Ovary (tissue), 7 donors: ENCODE measurements at regions not wholly inside any gene's neighbourhood (a gene's known extent, or its start where the extent isn't known, plus 50 kb on each side); places are given as distances from the start of the nearest gene placed in this dataset.

Experiments
- DNase-seq, 5 donors: peaks; one replicate each; pipeline ENCODE4 v3.0.0-alpha.2; 2019 to 2020
- H3K27ac ChIP-seq, 2 donors: fragments of 200-600 bp; one replicate each; pipeline versions ENCODE4 v1.5.1 to v1.8.0; 2019 to 2022
- H3K27me3 ChIP-seq: fragments of 200-600 bp; one replicate; pipeline ENCODE4 v1.8.0; 2022
- H3K36me3 ChIP-seq: fragments of 200-600 bp; sonication (generic); one replicate; pipeline ENCODE4 v1.5.1; 2019
- H3K4me1 ChIP-seq: one replicate; pipeline ENCODE4 v1.8.1; 2013; ENCODE audit warnings: mild to moderate bottlenecking, moderate library complexity; ENCODE audit not compliant: insufficient read depth
- H3K4me3 ChIP-seq: fragments of 200-600 bp; sonication (generic); one replicate; pipeline ENCODE4 v1.5.1; 2017
- H3K9me3 ChIP-seq, 2 donors: fragments of 200-600 bp in 1 of 2; sonication (generic) in 1 of 2; one replicate each; pipeline versions ENCODE4 v1.5.1 to v1.8.1; 2013 to 2019; ENCODE audit warnings: mild to moderate bottlenecking in 1 of 2, moderate library complexity in 1 of 2
- EP300 ChIP-seq: sonication (generic); formaldehyde crosslinking; IDR thresholded peaks from one replicate; pipeline ENCODE4 v1.6.1; 2017; ENCODE audit warnings: antibody characterized with exemption
- POLR2A ChIP-seq: fragments of 450-650 bp; IDR thresholded peaks from one replicate; pipeline ENCODE4 v1.6.1; 2017; ENCODE audit warnings: antibody characterized with exemption, mild to moderate bottlenecking, moderate library complexity
- WGBS, 3 donors: extraction: QIAGEN DNeasy Blood & Tissue Kit in 1 of 3; methylation state at CpG; one replicate each; pipeline versions ENCODE4 v1.1.5 to v1.1.7; 2013 to 2017; 5-methylcytosine and 5-hydroxymethylcytosine counted together
- intact Hi-C, 4 donors: fragments of 100-400 bp; cut with DNase I; formaldehyde crosslinking; loops; one replicate each; pipeline versions ENCODE4 v1.11.0 to v1.15.1; 2022 to 2023
- TF ChIP-seq, protein P1 (sequence below), 3 donors: fragments of 450-650 bp in 2 of 3; fragments of 200-600 bp in 1 of 3; IDR thresholded peaks; one replicate each; pipeline versions ENCODE4 v1.5.1 to v1.8.0; 2016 to 2022; ENCODE audit warnings: antibody characterized with exemption in 3 of 3, mild to moderate bottlenecking in 1 of 3
- donor health status: DM: no; HTN: no; CAD: no; lungs with moderate emphysema.
- donor health status: DM: no; HTN: no; CAD: no.
- donor health status: Bipolar disorder and iron deficiency.
- donor health status: DM: no; HTN: no; CAD: no.
- donor health status: DM: yes; HTN: yes; CAD: no.

GRCh38 chr3:162956711-162957110 lies 1460.1 kb downstream of the OTOL1 start:
- no peak for DNase-seq
- no peaks in the 10 kb centered on the region for H3K9me3 ChIP-seq
- no peaks in the 10 kb centered on the region for H3K27me3 ChIP-seq
- H3K4me1 ChIP-seq, result no peaks in the 10 kb centered on the region
- H3K4me3 ChIP-seq, result no peak overlapping the region
- TF ChIP-seq POLR2A (no peak), EP300 (no peak)
- TF ChIP-seq, protein P1, sequence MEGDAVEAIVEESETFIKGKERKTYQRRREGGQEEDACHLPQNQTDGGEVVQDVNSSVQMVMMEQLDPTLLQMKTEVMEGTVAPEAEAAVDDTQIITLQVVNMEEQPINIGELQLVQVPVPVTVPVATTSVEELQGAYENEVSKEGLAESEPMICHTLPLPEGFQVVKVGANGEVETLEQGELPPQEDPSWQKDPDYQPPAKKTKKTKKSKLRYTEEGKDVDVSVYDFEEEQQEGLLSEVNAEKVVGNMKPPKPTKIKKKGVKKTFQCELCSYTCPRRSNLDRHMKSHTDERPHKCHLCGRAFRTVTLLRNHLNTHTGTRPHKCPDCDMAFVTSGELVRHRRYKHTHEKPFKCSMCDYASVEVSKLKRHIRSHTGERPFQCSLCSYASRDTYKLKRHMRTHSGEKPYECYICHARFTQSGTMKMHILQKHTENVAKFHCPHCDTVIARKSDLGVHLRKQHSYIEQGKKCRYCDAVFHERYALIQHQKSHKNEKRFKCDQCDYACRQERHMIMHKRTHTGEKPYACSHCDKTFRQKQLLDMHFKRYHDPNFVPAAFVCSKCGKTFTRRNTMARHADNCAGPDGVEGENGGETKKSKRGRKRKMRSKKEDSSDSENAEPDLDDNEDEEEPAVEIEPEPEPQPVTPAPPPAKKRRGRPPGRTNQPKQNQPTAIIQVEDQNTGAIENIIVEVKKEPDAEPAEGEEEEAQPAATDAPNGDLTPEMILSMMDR (IDR thresholded peaks at IDR 0.05), result no peak
- no peak overlapping the region for H3K27ac ChIP-seq
- no peaks in the 10 kb centered on the region for H3K36me3 ChIP-seq
- intact Hi-C loops, result no loop called here

- no peak overlapping the region for H3K27ac ChIP-seq
- WGBS, 3 donors, result 82 to 83% (median 83%) methylated on average over 1 of the region's 1 CpG
- no peaks in the 10 kb centered on the region for H3K36me3 ChIP-seq
- H3K4me1 ChIP-seq, result no peaks in the 10 kb centered on the region
- H3K9me3 ChIP-seq, result no peaks in the 10 kb centered on the region
- DNase-seq, result no peak
- intact Hi-C loops, result no loop called here
- TF ChIP-seq POLR2A (no peak), EP300 (no peak)
- TF ChIP-seq, protein P1 (IDR thresholded peaks at IDR 0.05), result no peak
- H3K4me3 ChIP-seq, result no peak overlapping the region
- H3K27me3 ChIP-seq, result no peaks in the 10 kb centered on the region
These were observed 1463.7 kb downstream of the OTOL1 start for GRCh38 chr3:162960269-162960668.

GRCh38 chr3:162970292-162970691 lies 1473.7 kb downstream of the OTOL1 start:
- intact Hi-C loops, result no loop called here
- no peaks in the 10 kb centered on the region for H3K4me1 ChIP-seq
- WGBS, 3 donors, result 92 to 98% (median 96%) methylated on average over 1 of the region's 1 CpG
- H3K27me3 ChIP-seq, result no peaks in the 10 kb centered on the region
- no peaks in the 10 kb centered on the region for H3K9me3 ChIP-seq
- no peak for DNase-seq
- TF ChIP-seq, protein P1 (IDR thresholded peaks at IDR 0.05), result no peak
- TF ChIP-seq POLR2A, result no peak
- TF ChIP-seq EP300, result no peak
- no peak overlapping the region for H3K27ac ChIP-seq
- H3K36me3 ChIP-seq, result no peaks in the 10 kb centered on the region
- no peak overlapping the region for H3K4me3 ChIP-seq

- WGBS, 3 donors, result 90 to 98% (median 93%) methylated on average over 2 of the region's 2 CpGs
- Histone ChIP-seq H3K4me3 (no peak overlapping the region), H3K4me1 (no peaks in the 10 kb centered on the region), H3K27me3 (no peaks in the 10 kb centered on the region), H3K9me3 (no peaks in the 10 kb centered on the region), H3K36me3 (no peaks in the 10 kb centered on the region), H3K27ac (no peak overlapping the region)
- TF ChIP-seq POLR2A (no peak), EP300 (no peak)
- TF ChIP-seq, protein P1 (IDR thresholded peaks at IDR 0.05), result no peak
- no peak for DNase-seq
- intact Hi-C loops, result no loop called here
These were observed 1475.1 kb downstream of the OTOL1 start for GRCh38 chr3:162971715-162972114.

DNA sequence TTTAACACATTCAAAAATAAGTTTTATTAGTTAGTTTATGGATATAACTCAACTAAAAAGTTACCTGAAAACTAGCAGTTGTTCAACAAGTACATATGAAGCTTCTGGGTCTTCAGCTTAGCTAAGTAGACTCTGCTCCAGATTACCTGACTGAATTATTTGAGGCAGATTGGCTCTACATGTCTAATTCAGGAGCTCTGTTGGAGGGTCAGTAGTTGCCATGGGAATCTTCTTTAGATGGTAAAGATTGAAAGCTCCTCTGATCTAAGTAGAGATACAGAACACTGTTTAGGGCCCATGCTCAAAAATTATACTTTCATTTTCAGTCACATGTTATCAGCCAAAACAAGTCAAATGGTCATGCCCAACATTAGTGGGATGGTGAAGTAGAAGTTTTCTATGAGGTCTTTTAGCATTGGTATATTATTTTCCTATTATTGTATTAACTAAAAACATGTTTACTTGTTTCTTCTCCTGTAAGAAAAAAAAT lies 1476.9 kb downstream of the OTOL1 start:
- H3K27me3 ChIP-seq, result no peaks in the 10 kb centered on the region
- no peaks in the 10 kb centered on the region for H3K36me3 ChIP-seq
- no peaks in the 10 kb centered on the region for H3K9me3 ChIP-seq
- TF ChIP-seq EP300 (no peak), POLR2A (no peak)
- TF ChIP-seq, protein P1 (IDR thresholded peaks at IDR 0.05), result no peak
- intact Hi-C loops, result no loop called here
- no peaks in the 10 kb centered on the region for H3K4me1 ChIP-seq
- no peak overlapping the region for H3K27ac ChIP-seq
- no peak overlapping the region for H3K4me3 ChIP-seq
- no peak for DNase-seq
